Psoas muscle (tissue), 7 donors: ENCODE measurements at regions not wholly inside any gene's neighbourhood (a gene's known extent, or its start where the extent isn't known, plus 50 kb on each side); places are given as distances from the start of the nearest gene placed in this dataset.

Experiments
- ATAC-seq, 4 donors: fragments of 200-7000 bp; cut with Tn5 transposase; one replicate each; pipeline ENCODE4 v1.9.1; 2020; ENCODE audit warnings: moderate library complexity in 3 of 4, mild to moderate bottlenecking in 2 of 4
- DNase-seq, 2 donors: peaks; one replicate each; pipeline ENCODE4 v3.0.0-alpha.2; 2020
- H3K27ac ChIP-seq: fragments of 200-600 bp; one replicate; pipeline ENCODE4 v1.8.0; 2022
- H3K27me3 ChIP-seq, 3 donors: fragments of 200-600 bp in 1 of 3; one replicate each; pipeline versions ENCODE4 v1.6.1 to v1.8.0; 2013 to 2022; ENCODE audit warnings: low read length in 2 of 3, mild to moderate bottlenecking in 2 of 3, moderate library complexity in 1 of 3; ENCODE audit not compliant: insufficient read depth in 3 of 3
- H3K36me3 ChIP-seq, 2 donors: fragments of 200-600 bp in 1 of 2; one replicate each; pipeline versions ENCODE4 v1.6.1 to v1.8.0; 2013 to 2022; ENCODE audit warnings: low read depth in 1 of 2, mild to moderate bottlenecking in 1 of 2, moderate library complexity in 1 of 2; ENCODE audit not compliant: insufficient read depth in 1 of 2
- H3K4me1 ChIP-seq: fragments of 200-600 bp; one replicate; pipeline ENCODE4 v1.8.0; 2022
- H3K4me3 ChIP-seq: fragments of 200-600 bp; one replicate; pipeline ENCODE4 v1.8.0; 2022; ENCODE audit warnings: mild to moderate bottlenecking
- H3K9me3 ChIP-seq: fragments of 200-600 bp; one replicate; pipeline ENCODE4 v1.8.0; 2022
- WGBS, 3 donors: extraction: QIAGEN DNeasy Blood & Tissue Kit; methylation state at CpG; one replicate each; pipeline versions ENCODE4 v1.1.6 to v1.1.7; 2013; 5-methylcytosine and 5-hydroxymethylcytosine counted together
- intact Hi-C, 2 donors: fragments of 100-400 bp; cut with DNase I; formaldehyde crosslinking; loops; one replicate each; pipeline versions ENCODE4 v1.11.0 to v1.14.2; 2022
- TF ChIP-seq, protein P1 (sequence below): fragments of 200-600 bp; IDR thresholded peaks from one replicate; pipeline ENCODE4 v1.8.0; 2022; ENCODE audit warnings: antibody characterized with exemption
- donor health status: healthy with polysubstance abuse.
- donor health status: DM: no; HTN: no; CAD: no; lungs with moderate emphysema.
- donor health status: Bipolar disorder and iron deficiency.
- donor health status: healthy.
- donor health status: DM: yes; HTN: yes; CAD: no.
- donor health status: DM: no; HTN: no; CAD: no.
- donor health status: DM: yes; HTN: yes; CAD: no.

GRCh38 chr22:22982616-22983015 is 87.7 kb upstream of the GNAZ start:
- DNase-seq (no peak), ATAC-seq (no peak)
- H3K27me3 ChIP-seq, result peaks cover 0 to 18% (median 0%) of the 10 kb centered on the region in 3 donors
- no peak overlapping the region for H3K4me3 ChIP-seq
- no peaks in the 10 kb centered on the region for H3K4me1 ChIP-seq
- H3K36me3 ChIP-seq, result no peaks in the 10 kb centered on the region
- 57 to 68% (median 60%) methylated on average over 2 of the region's 2 CpGs for WGBS, 3 donors
- H3K27ac ChIP-seq, result no peak overlapping the region
- peaks cover 22% of the 10 kb centered on the region for H3K9me3 ChIP-seq
- TF ChIP-seq, protein P1, sequence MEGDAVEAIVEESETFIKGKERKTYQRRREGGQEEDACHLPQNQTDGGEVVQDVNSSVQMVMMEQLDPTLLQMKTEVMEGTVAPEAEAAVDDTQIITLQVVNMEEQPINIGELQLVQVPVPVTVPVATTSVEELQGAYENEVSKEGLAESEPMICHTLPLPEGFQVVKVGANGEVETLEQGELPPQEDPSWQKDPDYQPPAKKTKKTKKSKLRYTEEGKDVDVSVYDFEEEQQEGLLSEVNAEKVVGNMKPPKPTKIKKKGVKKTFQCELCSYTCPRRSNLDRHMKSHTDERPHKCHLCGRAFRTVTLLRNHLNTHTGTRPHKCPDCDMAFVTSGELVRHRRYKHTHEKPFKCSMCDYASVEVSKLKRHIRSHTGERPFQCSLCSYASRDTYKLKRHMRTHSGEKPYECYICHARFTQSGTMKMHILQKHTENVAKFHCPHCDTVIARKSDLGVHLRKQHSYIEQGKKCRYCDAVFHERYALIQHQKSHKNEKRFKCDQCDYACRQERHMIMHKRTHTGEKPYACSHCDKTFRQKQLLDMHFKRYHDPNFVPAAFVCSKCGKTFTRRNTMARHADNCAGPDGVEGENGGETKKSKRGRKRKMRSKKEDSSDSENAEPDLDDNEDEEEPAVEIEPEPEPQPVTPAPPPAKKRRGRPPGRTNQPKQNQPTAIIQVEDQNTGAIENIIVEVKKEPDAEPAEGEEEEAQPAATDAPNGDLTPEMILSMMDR, result no peak
- intact Hi-C loops, result no loop called here

- no peak overlapping the region for H3K27ac ChIP-seq
- DNase-seq (no peak), ATAC-seq (no peak)
- peaks cover 22% of the 10 kb centered on the region for H3K9me3 ChIP-seq
- intact Hi-C loops, result no loop called here
- H3K27me3 ChIP-seq, result peaks cover 0 to 18% (median 0%) of the 10 kb centered on the region in 3 donors
- WGBS, 3 donors, result 69 to 83% (median 80%) methylated on average over 2 of the region's 2 CpGs
- no peaks in the 10 kb centered on the region for H3K36me3 ChIP-seq
- TF ChIP-seq, protein P1, result no peak
- no peak overlapping the region for H3K4me3 ChIP-seq
- no peaks in the 10 kb centered on the region for H3K4me1 ChIP-seq
Observed at GRCh38 chr22:22983123-22983522, 87.2 kb upstream of the GNAZ start.

GRCh38 chr22:22983816-22984215 is 86.5 kb upstream of the GNAZ start:
- Histone ChIP-seq H3K27me3 (peaks cover 0 to 18% (median 0%) of the 10 kb centered on the region in 3 donors), H3K9me3 (peaks cover 18% of the 10 kb centered on the region), H3K27ac (no peak overlapping the region), H3K4me1 (no peaks in the 10 kb centered on the region), H3K36me3 (no peaks in the 10 kb centered on the region), H3K4me3 (no peak overlapping the region)
- WGBS, 3 donors, result 0 to 64% (median 0%) methylated on average over 1 of the region's 1 CpG
- DNase-seq (no peak), ATAC-seq (no peak)
- intact Hi-C loops, result no loop called here
- TF ChIP-seq, protein P1, result no peak

GRCh38 chr22:22984967-22985366 is 85.4 kb upstream of the GNAZ start:
- DNase-seq, result no peak
- no peaks in the 10 kb centered on the region for H3K36me3 ChIP-seq
- 88 to 97% (median 92%) methylated on average over 2 of the region's 2 CpGs for WGBS, 3 donors
- TF ChIP-seq, protein P1, result no peak
- no peak overlapping the region for H3K27ac ChIP-seq
- no peak overlapping the region for H3K4me3 ChIP-seq
- H3K4me1 ChIP-seq, result no peaks in the 10 kb centered on the region
- no peak for ATAC-seq
- peaks cover 0 to 23% (median 0%) of the 10 kb centered on the region in 3 donors for H3K27me3 ChIP-seq
- peaks cover 7% of the 10 kb centered on the region for H3K9me3 ChIP-seq
- intact Hi-C loops, result no loop called here

DNA sequence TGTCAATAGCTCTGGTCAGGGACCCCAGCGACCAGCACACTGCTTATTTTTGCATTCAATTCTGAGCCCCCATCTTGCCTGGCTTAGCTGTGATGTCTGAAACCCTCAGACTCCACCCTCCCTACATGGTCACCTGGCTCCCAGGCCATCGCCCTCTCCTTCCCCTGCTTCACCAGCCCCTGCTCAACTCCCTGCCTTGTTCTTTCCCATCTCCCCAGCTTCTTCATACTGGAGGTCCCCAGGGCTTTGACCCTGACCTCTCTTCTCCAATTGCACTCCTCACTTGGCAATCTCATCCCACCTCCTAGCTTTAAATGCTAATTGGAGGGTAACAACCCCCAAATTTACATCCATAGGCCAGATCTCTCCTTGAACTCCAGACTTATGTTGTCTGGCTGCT is 84.3 kb upstream of the GNAZ start:
- intact Hi-C loops, result no loop called here
- Histone ChIP-seq H3K9me3 (no peaks in the 10 kb centered on the region), H3K36me3 (no peaks in the 10 kb centered on the region), H3K4me1 (no peaks in the 10 kb centered on the region), H3K27me3 (peaks cover 0 to 24% (median 0%) of the 10 kb centered on the region in 3 donors), H3K27ac (no peak overlapping the region), H3K4me3 (no peak overlapping the region)
- TF ChIP-seq, protein P1, result no peak
- 80 to 87% (median 83%) methylated on average over 2 of the region's 2 CpGs for WGBS, 3 donors
- ATAC-seq (no peak), DNase-seq (no peak)
